ENCODE measurements at regions not wholly inside any gene's neighbourhood (a gene's known extent, or its start where the extent isn't known, plus 50 kb on each side); places are given as distances from the start of the nearest gene placed in this dataset.
"Not testable (repeated sequence)": the region's sequence is repeated elsewhere in the genome, so short reads cannot be mapped to it uniquely, and the experiment has no call there.

DNA sequence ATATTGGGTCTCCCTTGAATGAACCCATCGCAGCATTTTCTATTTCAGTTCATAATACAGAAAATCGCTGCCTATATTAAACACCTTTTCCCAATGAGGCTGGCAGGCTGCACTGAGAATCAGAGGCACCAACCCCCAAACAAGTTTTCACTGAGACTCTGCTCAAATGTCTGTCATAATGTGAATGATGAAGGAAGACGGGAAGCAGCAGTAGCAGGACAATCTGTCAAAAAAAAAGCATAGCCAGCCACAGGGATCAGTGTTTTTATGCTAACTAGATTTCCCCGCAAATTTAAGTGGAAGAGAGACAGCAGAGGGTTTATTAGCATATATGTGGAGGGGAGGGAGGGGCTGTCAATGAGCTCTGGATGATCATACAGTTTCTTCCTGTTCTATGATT lies 162.7 kb upstream of the PDE4D start:
- Histone ChIP-seq H3K4me1 (ENCODE audit: insufficient read depth) (no peaks in the 10 kb centered on the region), H3K36me3 (ENCODE audit: insufficient read depth) (no peaks in the 10 kb centered on the region), H3K4me3 (ENCODE audit: low read depth, low read length) (no peak overlapping the region), H3K27ac (ENCODE audit: low read depth) (no peak overlapping the region)
- WGBS, result 78% methylated on average over 4 of the region's 4 CpGs
- no peak for DNase-seq (ENCODE audit: extremely low spot score)

DNA sequence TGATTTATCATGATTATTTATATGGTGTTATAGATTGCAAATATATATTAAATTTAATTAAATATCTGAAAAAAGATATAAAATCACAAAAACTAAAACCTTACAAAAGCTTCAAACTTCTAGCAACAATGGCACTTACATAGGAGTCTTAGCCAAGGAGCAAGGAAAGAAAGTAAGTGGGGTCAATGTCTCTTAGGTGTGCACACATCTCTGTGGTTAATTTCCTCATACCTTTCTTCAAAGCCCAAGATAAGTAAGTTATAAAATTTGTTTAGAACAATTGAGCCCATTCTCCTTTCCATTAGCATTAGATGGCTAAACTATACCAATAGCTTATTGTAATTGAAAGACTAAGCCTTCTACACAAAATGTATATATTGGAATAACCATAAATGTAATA lies 161.6 kb upstream of the PDE4D start:
- Histone ChIP-seq H3K4me3 (ENCODE audit: low read depth, low read length) (no peak overlapping the region), H3K27ac (ENCODE audit: low read depth) (no peak overlapping the region), H3K36me3 (ENCODE audit: insufficient read depth) (no peaks in the 10 kb centered on the region), H3K4me1 (ENCODE audit: insufficient read depth) (no peaks in the 10 kb centered on the region)
- DNase-seq (ENCODE audit: extremely low spot score), result no peak

DNA sequence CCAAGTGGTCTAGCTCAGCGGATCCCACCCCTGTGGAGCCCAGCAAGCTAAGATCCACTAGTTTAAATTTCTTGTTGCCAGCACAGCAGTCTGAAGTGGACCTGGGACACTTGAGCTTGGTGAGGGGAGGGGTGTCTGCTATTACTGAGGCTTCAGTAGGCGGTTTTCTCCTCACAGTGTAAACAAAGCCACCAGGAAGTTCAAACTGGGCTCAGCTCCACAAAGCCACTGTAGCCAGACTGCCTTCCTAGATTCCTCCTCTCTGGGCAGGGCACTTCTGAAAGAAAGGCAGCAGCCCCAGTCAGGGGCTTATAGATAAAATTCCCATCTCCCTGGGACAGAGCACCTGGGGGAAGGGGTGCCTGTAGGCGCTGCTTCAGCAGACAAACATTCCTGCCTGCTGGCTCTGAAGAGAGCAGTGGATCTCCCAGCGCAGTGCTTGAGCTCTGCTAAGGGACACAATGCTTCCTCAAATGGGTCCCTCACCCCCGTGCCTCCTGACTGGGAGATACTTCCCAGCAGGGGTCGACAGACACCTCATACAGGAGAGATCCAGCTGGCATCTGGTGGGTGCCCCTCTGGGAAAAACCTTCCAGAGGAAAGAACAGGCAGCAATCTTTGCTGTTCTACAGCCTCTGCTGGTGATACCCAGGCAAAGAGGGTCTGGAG lies 148.6 kb upstream of the PDE4D start:
- not testable (repeated sequence) for H3K27ac ChIP-seq (ENCODE audit: low read depth); H3K4me1 ChIP-seq (ENCODE audit: insufficient read depth); DNase-seq (ENCODE audit: extremely low spot score); H3K4me3 ChIP-seq (ENCODE audit: low read depth, low read length); H3K36me3 ChIP-seq (ENCODE audit: insufficient read depth)
- 71% methylated on average over 6 of the region's 6 CpGs for WGBS

DNA sequence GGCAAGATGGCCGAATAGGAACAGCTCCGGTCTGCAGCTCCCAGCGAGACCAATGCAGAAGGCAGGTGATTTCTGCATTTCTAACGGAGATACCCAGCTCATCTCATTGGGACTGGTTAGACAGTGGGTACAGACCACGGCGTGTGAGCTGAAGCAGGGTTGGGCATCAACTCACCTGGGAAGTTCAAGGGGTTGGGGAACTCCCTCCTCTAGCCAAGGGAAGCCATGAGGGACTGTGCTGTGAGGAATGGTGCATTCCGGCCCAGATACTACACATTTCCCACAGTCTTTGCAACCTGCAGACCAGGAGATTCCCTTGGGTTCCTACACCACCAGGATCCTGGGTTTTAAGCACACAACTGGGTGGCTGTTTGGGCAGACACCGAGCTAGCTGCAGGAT lies 148.0 kb upstream of the PDE4D start:
- H3K27ac ChIP-seq (ENCODE audit: low read depth); H3K4me1 ChIP-seq (ENCODE audit: insufficient read depth); DNase-seq (ENCODE audit: extremely low spot score); H3K4me3 ChIP-seq (ENCODE audit: low read depth, low read length); H3K36me3 ChIP-seq (ENCODE audit: insufficient read depth): not testable (repeated sequence)
- 93% methylated on average over 8 of the region's 8 CpGs for WGBS

DNA sequence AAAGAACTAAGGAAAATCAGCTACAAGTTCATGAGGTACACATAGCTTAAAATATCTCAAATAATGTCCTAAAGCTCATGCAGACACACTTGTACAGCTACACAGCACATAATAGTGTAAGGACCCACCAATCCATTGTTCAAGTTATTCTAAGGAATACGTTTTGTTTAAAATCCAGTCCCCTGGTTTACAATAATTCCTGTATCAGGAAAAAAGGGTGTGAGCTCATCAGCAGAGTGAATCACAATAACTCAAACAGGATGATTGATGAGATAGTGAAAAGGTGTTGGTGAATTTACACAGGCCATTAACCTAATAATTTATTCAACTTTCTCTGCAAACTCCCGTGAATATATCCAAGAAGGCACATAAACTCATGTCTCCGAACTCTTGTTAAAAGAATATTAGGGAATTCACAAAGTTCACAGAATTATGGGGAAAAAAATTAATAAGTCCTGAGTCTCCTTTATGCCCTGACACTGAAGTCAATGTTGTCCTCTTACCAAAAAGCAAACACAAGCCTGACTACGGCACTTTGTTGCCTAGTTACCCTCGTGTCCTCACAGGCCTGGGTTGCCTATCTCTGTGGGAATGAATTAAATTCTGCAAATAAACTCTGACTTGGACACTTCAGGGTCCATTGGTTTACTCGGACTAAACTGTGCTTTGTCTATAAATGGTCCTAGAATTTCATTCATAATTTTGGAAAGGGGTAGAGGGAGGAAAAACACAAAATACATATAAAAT lies 142.8 kb upstream of the PDE4D start:
- H3K27ac ChIP-seq (ENCODE audit: low read depth), result no peak overlapping the region
- no peak overlapping the region for H3K4me3 ChIP-seq (ENCODE audit: low read depth, low read length)
- 56% methylated on average over 6 of the region's 6 CpGs for WGBS
- no peak for DNase-seq (ENCODE audit: extremely low spot score)
- H3K36me3 ChIP-seq (ENCODE audit: insufficient read depth), result no peaks in the 10 kb centered on the region
- no peaks in the 10 kb centered on the region for H3K4me1 ChIP-seq (ENCODE audit: insufficient read depth)

DNA sequence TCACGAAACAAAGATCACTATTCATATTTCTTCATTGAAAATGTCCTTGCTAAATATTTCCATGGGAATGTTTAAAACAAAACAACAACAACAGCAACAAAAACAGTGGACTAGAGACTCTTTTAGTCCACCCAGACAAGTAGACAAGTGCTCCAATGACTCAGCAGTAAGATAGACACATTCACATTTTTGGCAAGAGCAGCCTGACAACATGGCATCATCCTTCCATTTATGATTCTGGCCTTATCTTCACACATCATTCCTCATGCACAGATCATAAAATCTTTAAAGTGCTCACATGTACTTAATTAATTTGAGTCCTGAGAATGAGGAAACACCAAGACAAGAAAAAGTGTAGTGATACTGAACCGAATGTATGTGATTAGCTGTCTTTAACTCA lies 132.6 kb upstream of the PDE4D start:
- no peak overlapping the region for H3K4me3 ChIP-seq (ENCODE audit: low read depth, low read length)

DNA sequence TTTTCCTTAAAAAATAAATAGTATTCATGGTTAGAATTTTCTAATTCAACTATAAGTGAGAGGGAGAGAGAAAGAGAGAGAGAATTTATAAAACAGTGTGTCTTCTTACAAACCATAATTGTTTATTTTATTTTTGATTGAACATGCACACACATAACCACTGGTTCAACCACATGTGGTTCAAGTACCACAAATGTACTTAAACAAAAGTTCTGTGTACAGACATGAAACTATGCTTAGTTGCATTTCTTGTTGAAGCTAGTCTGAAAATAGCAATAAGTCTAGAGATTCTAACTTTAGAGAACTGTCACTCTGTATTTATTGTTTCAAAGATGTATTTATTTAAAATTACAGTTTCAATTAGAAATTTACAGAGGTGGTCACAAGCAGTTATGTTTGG lies 130.6 kb upstream of the PDE4D start:
- Histone ChIP-seq H3K27ac (ENCODE audit: low read depth) (no peak overlapping the region), H3K4me3 (ENCODE audit: low read depth, low read length) (no peak overlapping the region)
- DNase-seq (ENCODE audit: extremely low spot score), result no peak

More for the DNA sequence above, 132.6 kb upstream of the PDE4D start:
- H3K4me1 ChIP-seq (ENCODE audit: insufficient read depth), result no peaks in the 10 kb centered on the region
- no peak overlapping the region for H3K27ac ChIP-seq (ENCODE audit: low read depth)
- WGBS, result 82% methylated on average over 2 of the region's 2 CpGs
- no peaks in the 10 kb centered on the region for H3K36me3 ChIP-seq (ENCODE audit: insufficient read depth)
- no peak for DNase-seq (ENCODE audit: extremely low spot score)

DNA sequence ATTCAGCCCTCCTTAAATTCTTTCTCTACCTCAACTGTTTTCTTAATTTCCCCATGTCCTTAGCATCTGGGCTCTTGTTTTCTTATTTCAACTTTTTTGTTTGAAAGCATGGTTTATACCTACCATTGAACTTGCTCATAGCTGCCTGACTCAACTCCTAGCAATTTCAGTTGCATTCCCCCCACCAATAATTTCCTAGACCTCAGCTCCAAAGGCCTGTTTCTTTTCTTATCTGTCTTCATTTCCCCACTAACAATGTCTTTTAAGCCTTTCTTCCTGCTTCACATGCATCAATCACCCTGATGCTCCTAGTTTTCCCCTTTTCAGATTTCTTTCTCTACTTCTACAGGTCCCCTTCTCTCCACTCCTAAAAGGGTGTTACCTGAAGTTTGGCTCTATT lies 129.7 kb upstream of the PDE4D start:
- Histone ChIP-seq H3K4me1 (ENCODE audit: insufficient read depth) (no peaks in the 10 kb centered on the region), H3K36me3 (ENCODE audit: insufficient read depth) (no peaks in the 10 kb centered on the region), H3K4me3 (ENCODE audit: low read depth, low read length) (no peak overlapping the region), H3K27ac (ENCODE audit: low read depth) (no peak overlapping the region)
- DNase-seq (ENCODE audit: extremely low spot score), result no peak

More for the DNA sequence above, 130.6 kb upstream of the PDE4D start:
- Histone ChIP-seq H3K36me3 (ENCODE audit: insufficient read depth) (no peaks in the 10 kb centered on the region), H3K4me1 (ENCODE audit: insufficient read depth) (no peaks in the 10 kb centered on the region)

DNA sequence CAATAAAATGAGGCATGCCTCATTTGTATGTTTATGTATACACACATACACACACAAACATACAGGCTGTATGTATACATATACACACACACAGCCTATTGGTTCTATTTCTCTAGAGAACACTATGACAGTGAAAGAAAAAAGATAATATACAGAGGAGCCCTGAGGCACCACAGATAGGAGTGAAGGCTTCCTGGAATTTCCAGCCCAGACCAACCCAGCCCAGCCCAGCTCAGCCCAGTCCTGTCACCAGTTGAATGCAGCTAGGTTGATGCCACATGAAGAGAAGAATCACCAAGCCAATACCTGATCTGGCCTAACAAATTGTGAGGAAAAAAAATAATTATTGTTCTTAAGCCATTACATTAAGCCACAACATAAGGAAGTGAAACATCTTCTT lies 126.9 kb upstream of the PDE4D start:
- DNase-seq (ENCODE audit: extremely low spot score), result no peak
- Histone ChIP-seq H3K4me3 (ENCODE audit: low read depth, low read length) (no peak overlapping the region), H3K27ac (ENCODE audit: low read depth) (no peak overlapping the region), H3K36me3 (ENCODE audit: insufficient read depth) (no peaks in the 10 kb centered on the region), H3K4me1 (ENCODE audit: insufficient read depth) (no peaks in the 10 kb centered on the region)

DNA sequence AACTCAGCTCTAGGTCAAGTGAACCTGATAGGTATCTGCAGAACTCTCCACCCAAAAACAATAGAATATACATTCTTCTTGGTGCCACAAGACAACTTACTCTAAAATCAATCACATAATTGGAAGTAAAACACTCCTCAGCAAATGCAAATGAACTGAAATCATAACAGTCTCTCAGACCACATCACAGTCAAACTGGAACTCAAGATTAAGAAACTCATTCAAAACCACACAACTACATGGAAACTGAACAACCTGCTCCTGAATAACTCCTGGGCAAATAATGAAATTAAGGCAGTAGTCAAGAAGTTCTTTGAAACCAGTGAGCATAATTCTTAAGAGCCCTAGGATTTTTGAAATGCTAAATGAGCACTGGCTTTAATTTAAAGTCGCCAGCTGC lies 125.4 kb upstream of the PDE4D start:
- not testable (repeated sequence) for H3K27ac ChIP-seq (ENCODE audit: low read depth); H3K4me1 ChIP-seq (ENCODE audit: insufficient read depth); H3K4me3 ChIP-seq (ENCODE audit: low read depth, low read length); DNase-seq (ENCODE audit: extremely low spot score); H3K36me3 ChIP-seq (ENCODE audit: insufficient read depth)
- WGBS, result 83% methylated on average over 1 of the region's 1 CpG

DNA sequence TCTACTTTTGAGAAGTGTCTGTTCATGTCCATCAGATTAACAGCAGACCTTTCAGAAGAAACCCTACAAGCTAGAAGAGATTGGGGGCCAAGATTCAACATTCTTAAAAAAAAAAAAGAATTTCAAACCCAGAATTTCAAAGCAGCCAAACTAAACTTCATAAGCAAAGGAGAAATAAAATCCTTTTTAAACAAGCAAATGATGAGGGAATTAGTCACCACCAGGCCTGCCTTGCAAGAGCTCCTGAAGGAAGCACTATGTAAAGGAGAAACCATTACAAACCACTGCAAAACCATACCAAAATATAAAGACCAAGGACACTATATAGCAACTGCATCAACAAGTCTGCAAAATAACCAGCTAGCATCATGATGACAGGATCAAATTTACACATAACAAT lies 124.6 kb upstream of the PDE4D start:
- no peak for DNase-seq (ENCODE audit: extremely low spot score)
- Histone ChIP-seq H3K4me1 (ENCODE audit: insufficient read depth) (no peaks in the 10 kb centered on the region), H3K27ac (ENCODE audit: low read depth) (no peak overlapping the region), H3K36me3 (ENCODE audit: insufficient read depth) (no peaks in the 10 kb centered on the region), H3K4me3 (ENCODE audit: low read depth, low read length) (no peak overlapping the region)

DNA sequence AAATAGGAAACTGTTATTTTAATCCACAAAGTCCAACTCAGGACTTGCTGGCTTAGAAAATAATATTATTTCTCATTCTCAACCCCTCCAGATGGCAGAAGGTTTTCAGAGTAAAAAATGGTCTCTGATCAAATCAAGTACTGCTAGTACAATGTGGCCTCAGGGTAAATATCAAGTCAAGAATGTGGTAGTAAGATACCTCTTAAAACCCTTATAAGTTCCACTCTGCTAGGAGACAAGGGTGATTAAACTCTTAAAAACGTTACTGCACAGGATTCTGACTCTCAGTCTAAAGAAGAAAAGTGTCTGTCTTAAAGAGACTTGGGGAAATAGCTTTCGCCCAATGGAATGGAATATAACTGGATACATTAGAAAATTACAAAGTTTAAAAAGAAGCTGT lies 120.8 kb upstream of the PDE4D start:
- no peak for DNase-seq (ENCODE audit: extremely low spot score)
- no peak overlapping the region for H3K4me3 ChIP-seq (ENCODE audit: low read depth, low read length)
- H3K36me3 ChIP-seq (ENCODE audit: insufficient read depth), result no peaks in the 10 kb centered on the region
- H3K4me1 ChIP-seq (ENCODE audit: insufficient read depth), result no peaks in the 10 kb centered on the region
- 65% methylated on average over 2 of the region's 2 CpGs for WGBS
- no peak overlapping the region for H3K27ac ChIP-seq (ENCODE audit: low read depth)

DNA sequence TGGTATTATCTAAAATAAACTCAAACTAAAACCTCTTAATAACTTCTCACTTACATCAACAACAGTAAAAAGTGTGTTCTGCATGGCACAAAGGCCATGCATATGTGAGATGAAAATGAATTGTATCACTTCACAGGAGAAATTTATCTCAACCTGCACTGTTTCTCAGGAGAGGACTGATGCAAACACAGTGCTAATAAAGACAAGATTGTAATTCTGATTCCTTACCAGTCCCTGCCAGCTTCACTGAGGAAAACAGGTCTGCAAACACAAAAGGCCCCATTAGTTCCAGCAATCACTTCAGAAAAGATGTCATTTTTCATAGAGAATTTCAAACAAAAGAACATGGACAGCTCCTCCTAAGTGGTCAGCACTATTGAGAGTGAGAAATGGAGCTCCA lies 117.3 kb upstream of the PDE4D start:
- no peak overlapping the region for H3K27ac ChIP-seq (ENCODE audit: low read depth)
- no peak for DNase-seq (ENCODE audit: extremely low spot score)

DNA sequence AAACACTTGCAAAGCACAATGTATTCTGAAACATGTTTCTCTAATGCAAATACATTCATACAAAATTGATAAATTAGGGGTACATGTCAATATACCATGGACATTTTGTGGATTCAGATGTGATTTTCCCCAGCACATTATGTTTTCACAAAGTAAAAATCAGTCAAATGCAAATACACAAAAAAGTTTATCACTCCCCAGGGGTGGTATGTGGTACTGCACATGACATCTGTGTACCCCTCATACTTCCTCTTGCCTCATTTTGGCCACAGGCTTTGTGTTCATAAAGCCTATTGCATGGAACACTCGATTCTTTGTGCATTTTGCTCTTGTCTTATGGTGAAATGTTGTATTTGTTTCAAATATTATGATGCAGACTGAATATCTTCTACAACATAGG lies 116.8 kb upstream of the PDE4D start:
- no peak for DNase-seq (ENCODE audit: extremely low spot score)
- no peak overlapping the region for H3K27ac ChIP-seq (ENCODE audit: low read depth)
- no peaks in the 10 kb centered on the region for H3K36me3 ChIP-seq (ENCODE audit: insufficient read depth)
- H3K4me1 ChIP-seq (ENCODE audit: insufficient read depth), result no peaks in the 10 kb centered on the region
- no peak overlapping the region for H3K4me3 ChIP-seq (ENCODE audit: low read depth, low read length)
- 74% methylated on average over 1 of the region's 1 CpG for WGBS

More for the DNA sequence above, 117.3 kb upstream of the PDE4D start:
- Histone ChIP-seq H3K36me3 (ENCODE audit: insufficient read depth) (no peaks in the 10 kb centered on the region), H3K4me3 (ENCODE audit: low read depth, low read length) (no peak overlapping the region), H3K4me1 (ENCODE audit: insufficient read depth) (no peaks in the 10 kb centered on the region)

DNA sequence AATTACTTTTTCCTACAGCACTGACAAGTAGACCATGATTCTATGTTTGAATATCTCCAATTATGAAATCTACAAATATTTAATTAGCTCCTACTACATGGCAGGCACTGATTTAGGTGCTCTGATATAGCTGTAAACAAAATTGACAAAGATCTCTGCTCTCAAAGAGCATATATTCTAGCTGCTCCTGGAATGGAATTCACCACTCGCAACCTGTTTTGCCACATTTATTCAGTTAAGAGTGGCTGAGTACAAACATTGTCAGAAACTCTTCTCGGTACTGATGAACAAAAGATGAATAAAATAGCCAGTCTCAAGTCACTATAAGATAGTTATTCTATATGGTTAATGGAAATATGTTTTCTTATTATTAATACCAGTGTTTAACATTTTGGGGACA lies 114.2 kb upstream of the PDE4D start:
- 86% methylated on average over 2 of the region's 2 CpGs for WGBS
- Histone ChIP-seq H3K4me1 (ENCODE audit: insufficient read depth) (no peaks in the 10 kb centered on the region), H3K36me3 (ENCODE audit: insufficient read depth) (no peaks in the 10 kb centered on the region), H3K4me3 (ENCODE audit: low read depth, low read length) (no peak overlapping the region), H3K27ac (ENCODE audit: low read depth) (no peak overlapping the region)
- no peak for DNase-seq (ENCODE audit: extremely low spot score)

Measured in urinary bladder (tissue), 3 donors.